Activated CD8-positive, alpha-beta T cell treated with anti-CD3 and anti-CD28 coated beads for 36 hours (primary cell): ENCODE measurements at regions not wholly inside any gene's neighbourhood (a gene's known extent, or its start where the extent isn't known, plus 50 kb on each side); places are given as distances from the start of the nearest gene placed in this dataset.

Source experiments
- ATAC-seq: fragments of 200-7000 bp; cut with Tn5 transposase; one replicate; pipeline ENCODE4 v1.10.0; 2021; ENCODE audit warnings: mild to moderate bottlenecking, moderate library complexity
- CTCF ChIA-PET: fragments of 350-600 bp; sonication (Branson Sonifier 250); formaldehyde crosslinking; loops from one replicate; lab custom pipeline; 2021; ENCODE audit warnings: antibody characterized with exemption; lab: Charles Lee
- POLR2A ChIA-PET: fragments of 350-600 bp; sonication (Branson Sonifier 250); formaldehyde crosslinking; loops from one replicate; lab custom pipeline; 2021; ENCODE audit warnings: antibody characterized with exemption; lab: Charles Lee
- DNase-seq: peaks from one replicate; pipeline ENCODE4 v3.0.0-alpha.2; 2020
- H3K27ac Mint-ChIP-seq: one replicate; pipeline ENCODE4 v1.8.0; 2021; ENCODE audit warnings: mild to moderate bottlenecking, mixed read lengths
- H3K27me3 Mint-ChIP-seq: one replicate; pipeline ENCODE4 v1.8.0; 2021; ENCODE audit warnings: mixed read lengths
- H3K36me3 Mint-ChIP-seq: one replicate; pipeline ENCODE4 v1.8.0; 2021; ENCODE audit warnings: low read depth, mixed read lengths
- H3K4me1 Mint-ChIP-seq: one replicate; pipeline ENCODE4 v1.8.0; 2021; ENCODE audit warnings: low read depth, mixed read lengths
- H3K4me3 Mint-ChIP-seq: one replicate; pipeline ENCODE4 v1.8.0; 2021; ENCODE audit warnings: mild to moderate bottlenecking, moderate library complexity, mixed read lengths
- H3K9me3 Mint-ChIP-seq: one replicate; pipeline ENCODE4 v1.8.0; 2021; ENCODE audit warnings: mixed read lengths
- CTCF ChIP-seq: fragments of 200-600 bp; IDR thresholded peaks from one replicate; pipeline ENCODE4 v1.8.0; 2022; ENCODE audit warnings: antibody characterized with exemption, mild to moderate bottlenecking
- intact Hi-C: fragments of 100-400 bp; cut with micrococcal nuclease; formaldehyde crosslinking; loops from one replicate; pipeline ENCODE4 v1.10.0; 2022

- TF ChIP-seq CTCF, result no peak
- H3K4me1 Mint-ChIP-seq, result no peaks in the 10 kb centered on the region
- intact Hi-C loops, result no loop called here
- peaks cover 2% of the 10 kb centered on the region for H3K27me3 Mint-ChIP-seq
- ATAC-seq, result no peak
- H3K4me3 Mint-ChIP-seq, result no peak overlapping the region
- DNase-seq, result no peak
- no peaks in the 10 kb centered on the region for H3K36me3 Mint-ChIP-seq
- peaks cover 5% of the 10 kb centered on the region for H3K9me3 Mint-ChIP-seq
- ChIA-PET POLR2A (no interaction called here), CTCF (no interaction called here)
- no peak overlapping the region for H3K27ac Mint-ChIP-seq
These were observed 326.2 kb upstream of the FAM98A start for GRCh38 chr2:33925311-33925710.

GRCh38 chr2:33924586-33925169 lies 325.6 kb upstream of the FAM98A start:
- Mint-ChIP-seq H3K36me3 (no peaks in the 10 kb centered on the region), H3K9me3 (peaks cover 5% of the 10 kb centered on the region), H3K27ac (no peak overlapping the region), H3K27me3 (peaks cover 2% of the 10 kb centered on the region), H3K4me1 (no peaks in the 10 kb centered on the region), H3K4me3 (no peak overlapping the region)
- no peak for DNase-seq
- no peak for ATAC-seq
- CTCF ChIA-PET, result no interaction called here
- POLR2A ChIA-PET, result no interaction called here
- TF ChIP-seq CTCF, result no peak
- intact Hi-C loops, result no loop called here

GRCh38 chr2:33917252-33917651 lies 318.2 kb upstream of the FAM98A start:
- no peaks in the 10 kb centered on the region for H3K36me3 Mint-ChIP-seq
- no peaks in the 10 kb centered on the region for H3K4me1 Mint-ChIP-seq
- ATAC-seq (no peak), DNase-seq (no peak)
- no peak for TF ChIP-seq CTCF
- ChIA-PET CTCF (no interaction called here), POLR2A (no interaction called here)
- no peak overlapping the region for H3K4me3 Mint-ChIP-seq
- H3K9me3 Mint-ChIP-seq, result peaks cover 11% of the 10 kb centered on the region
- no peak overlapping the region for H3K27ac Mint-ChIP-seq
- H3K27me3 Mint-ChIP-seq, result no peaks in the 10 kb centered on the region
- intact Hi-C loops, result no loop called here

- H3K4me3 Mint-ChIP-seq, result no peak overlapping the region
- no peaks in the 10 kb centered on the region for H3K4me1 Mint-ChIP-seq
- CTCF ChIA-PET, result interaction anchor here (0.9 kb wide), 1 partner anchor 20 kb away, joined by 4 read pairs; no protein-coding TSS in a partner anchor
- DNase-seq, result no peak
- no peak overlapping the region for H3K27ac Mint-ChIP-seq
- H3K27me3 Mint-ChIP-seq, result no peaks in the 10 kb centered on the region
- TF ChIP-seq CTCF, result no peak
- intact Hi-C loops, result no loop called here
- POLR2A ChIA-PET, result no interaction called here
- no peaks in the 10 kb centered on the region for H3K36me3 Mint-ChIP-seq
- H3K9me3 Mint-ChIP-seq, result peaks cover 11% of the 10 kb centered on the region
- ATAC-seq, result no peak
These were observed 314.0 kb upstream of the FAM98A start for GRCh38 chr2:33913071-33913616.

- no peaks in the 10 kb centered on the region for H3K36me3 Mint-ChIP-seq
- CTCF ChIA-PET, result no interaction called here
- POLR2A ChIA-PET, result no interaction called here
These were observed 312.2 kb upstream of the FAM98A start for GRCh38 chr2:33911327-33911726.

More at GRCh38 chr2:33911327-33911726, 312.2 kb upstream of the FAM98A start:
- Mint-ChIP-seq H3K27ac (no peak overlapping the region), H3K9me3 (peaks cover 11% of the 10 kb centered on the region), H3K4me1 (no peaks in the 10 kb centered on the region), H3K27me3 (no peaks in the 10 kb centered on the region), H3K4me3 (no peak overlapping the region)
- DNase-seq, result no peak
- no peak for ATAC-seq
- intact Hi-C loops, result no loop called here
- TF ChIP-seq CTCF, result no peak
